ENCODE measurements at regions not wholly inside any gene's neighbourhood (a gene's known extent, or its start where the extent isn't known, plus 50 kb on each side); places are given as distances from the start of the nearest gene placed in this dataset.

DNA sequence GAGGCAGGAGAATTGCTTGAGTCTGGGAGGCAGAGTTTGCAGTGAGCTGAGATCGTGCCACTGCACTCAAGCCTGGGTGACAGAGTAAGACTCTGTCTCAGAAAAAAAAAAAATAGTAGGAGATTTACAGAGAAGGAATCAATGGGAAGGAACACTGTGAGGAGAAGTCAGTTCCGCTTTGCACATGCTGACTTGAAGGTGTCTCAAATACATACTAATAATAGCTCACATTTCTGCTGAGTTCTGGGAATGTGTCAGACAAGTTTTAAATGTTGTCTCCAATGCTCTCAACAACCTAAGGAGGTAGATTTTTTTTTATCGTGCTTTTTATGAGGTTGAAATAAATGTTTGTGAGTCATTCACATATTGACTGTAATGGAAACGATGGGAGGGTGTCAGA lies 654.9 kb upstream of the CELF2 start:
- TF ChIP-seq, protein P1, sequence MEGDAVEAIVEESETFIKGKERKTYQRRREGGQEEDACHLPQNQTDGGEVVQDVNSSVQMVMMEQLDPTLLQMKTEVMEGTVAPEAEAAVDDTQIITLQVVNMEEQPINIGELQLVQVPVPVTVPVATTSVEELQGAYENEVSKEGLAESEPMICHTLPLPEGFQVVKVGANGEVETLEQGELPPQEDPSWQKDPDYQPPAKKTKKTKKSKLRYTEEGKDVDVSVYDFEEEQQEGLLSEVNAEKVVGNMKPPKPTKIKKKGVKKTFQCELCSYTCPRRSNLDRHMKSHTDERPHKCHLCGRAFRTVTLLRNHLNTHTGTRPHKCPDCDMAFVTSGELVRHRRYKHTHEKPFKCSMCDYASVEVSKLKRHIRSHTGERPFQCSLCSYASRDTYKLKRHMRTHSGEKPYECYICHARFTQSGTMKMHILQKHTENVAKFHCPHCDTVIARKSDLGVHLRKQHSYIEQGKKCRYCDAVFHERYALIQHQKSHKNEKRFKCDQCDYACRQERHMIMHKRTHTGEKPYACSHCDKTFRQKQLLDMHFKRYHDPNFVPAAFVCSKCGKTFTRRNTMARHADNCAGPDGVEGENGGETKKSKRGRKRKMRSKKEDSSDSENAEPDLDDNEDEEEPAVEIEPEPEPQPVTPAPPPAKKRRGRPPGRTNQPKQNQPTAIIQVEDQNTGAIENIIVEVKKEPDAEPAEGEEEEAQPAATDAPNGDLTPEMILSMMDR (IDR thresholded peaks at IDR 0.05): no peak
- no peak for TF ChIP-seq POLR2AphosphoS5 (IDR thresholded peaks at IDR 0.05)
- no peak for TF ChIP-seq POLR2A (IDR thresholded peaks at IDR 0.05)
